ENCODE measurements at regions not wholly inside any gene's neighbourhood (a gene's known extent, or its start where the extent isn't known, plus 50 kb on each side); places are given as distances from the start of the nearest gene placed in this dataset.

DNA sequence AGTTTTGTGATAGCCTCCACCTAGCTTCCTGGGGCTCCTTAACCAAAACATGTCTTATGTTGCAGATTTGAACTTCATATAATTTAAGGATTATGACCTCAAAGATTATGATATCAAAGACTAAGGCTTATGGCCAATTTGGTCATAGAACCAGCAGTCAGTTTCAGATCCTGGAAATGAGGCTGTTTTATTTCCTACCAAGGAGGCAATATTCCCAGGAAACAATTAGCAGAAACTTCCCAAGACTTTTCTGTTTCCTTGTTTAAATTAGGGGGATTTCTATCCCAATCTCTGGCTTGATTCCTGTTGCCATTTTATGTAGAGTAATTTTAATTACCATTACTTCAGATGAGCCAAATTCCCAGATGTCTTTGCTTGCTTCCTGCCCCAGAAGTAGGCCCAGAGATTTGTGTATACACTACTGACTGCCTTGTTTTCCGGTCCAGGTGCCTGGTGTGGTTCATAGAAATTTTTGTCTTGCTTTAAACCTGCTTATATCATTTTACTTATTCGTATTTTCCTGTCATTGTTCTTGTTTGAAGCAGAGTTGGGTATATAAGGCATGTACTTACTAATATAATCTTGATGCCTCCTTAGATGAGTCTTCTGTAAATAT, 119.2 kb upstream of the TMEM170B start:
- no peak for TF ChIP-seq RARB (CRISPR knock-in tag; IDR thresholded peaks at IDR 0.05)
- TF ChIP-seq, protein P1, sequence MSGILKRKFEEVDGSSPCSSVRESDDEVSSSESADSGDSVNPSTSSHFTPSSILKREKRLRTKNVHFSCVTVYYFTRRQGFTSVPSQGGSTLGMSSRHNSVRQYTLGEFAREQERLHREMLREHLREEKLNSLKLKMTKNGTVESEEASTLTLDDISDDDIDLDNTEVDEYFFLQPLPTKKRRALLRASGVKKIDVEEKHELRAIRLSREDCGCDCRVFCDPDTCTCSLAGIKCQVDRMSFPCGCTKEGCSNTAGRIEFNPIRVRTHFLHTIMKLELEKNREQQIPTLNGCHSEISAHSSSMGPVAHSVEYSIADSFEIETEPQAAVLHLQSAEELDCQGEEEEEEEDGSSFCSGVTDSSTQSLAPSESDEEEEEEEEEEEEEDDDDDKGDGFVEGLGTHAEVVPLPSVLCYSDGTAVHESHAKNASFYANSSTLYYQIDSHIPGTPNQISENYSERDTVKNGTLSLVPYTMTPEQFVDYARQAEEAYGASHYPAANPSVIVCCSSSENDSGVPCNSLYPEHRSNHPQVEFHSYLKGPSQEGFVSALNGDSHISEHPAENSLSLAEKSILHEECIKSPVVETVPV (CRISPR knock-in tag; IDR thresholded peaks at IDR 0.05) = no peak
- TF ChIP-seq ZNF565 (CRISPR knock-in tag; conservative IDR thresholded peaks at IDR 0.05; ENCODE audit: low read depth) = no peak
- TF ChIP-seq, protein P2, sequence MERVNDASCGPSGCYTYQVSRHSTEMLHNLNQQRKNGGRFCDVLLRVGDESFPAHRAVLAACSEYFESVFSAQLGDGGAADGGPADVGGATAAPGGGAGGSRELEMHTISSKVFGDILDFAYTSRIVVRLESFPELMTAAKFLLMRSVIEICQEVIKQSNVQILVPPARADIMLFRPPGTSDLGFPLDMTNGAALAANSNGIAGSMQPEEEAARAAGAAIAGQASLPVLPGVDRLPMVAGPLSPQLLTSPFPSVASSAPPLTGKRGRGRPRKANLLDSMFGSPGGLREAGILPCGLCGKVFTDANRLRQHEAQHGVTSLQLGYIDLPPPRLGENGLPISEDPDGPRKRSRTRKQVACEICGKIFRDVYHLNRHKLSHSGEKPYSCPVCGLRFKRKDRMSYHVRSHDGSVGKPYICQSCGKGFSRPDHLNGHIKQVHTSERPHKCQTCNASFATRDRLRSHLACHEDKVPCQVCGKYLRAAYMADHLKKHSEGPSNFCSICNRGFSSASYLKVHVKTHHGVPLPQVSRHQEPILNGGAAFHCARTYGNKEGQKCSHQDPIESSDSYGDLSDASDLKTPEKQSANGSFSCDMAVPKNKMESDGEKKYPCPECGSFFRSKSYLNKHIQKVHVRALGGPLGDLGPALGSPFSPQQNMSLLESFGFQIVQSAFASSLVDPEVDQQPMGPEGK (CRISPR knock-in tag; IDR thresholded peaks at IDR 0.05; ENCODE audit: borderline replicate concordance) = no peak
- no peak for TF ChIP-seq OSR1 (CRISPR knock-in tag; IDR thresholded peaks at IDR 0.05)
- TF ChIP-seq GLIS3 (CRISPR knock-in tag; IDR thresholded peaks at IDR 0.05) = no peak
- TF ChIP-seq, protein P3, sequence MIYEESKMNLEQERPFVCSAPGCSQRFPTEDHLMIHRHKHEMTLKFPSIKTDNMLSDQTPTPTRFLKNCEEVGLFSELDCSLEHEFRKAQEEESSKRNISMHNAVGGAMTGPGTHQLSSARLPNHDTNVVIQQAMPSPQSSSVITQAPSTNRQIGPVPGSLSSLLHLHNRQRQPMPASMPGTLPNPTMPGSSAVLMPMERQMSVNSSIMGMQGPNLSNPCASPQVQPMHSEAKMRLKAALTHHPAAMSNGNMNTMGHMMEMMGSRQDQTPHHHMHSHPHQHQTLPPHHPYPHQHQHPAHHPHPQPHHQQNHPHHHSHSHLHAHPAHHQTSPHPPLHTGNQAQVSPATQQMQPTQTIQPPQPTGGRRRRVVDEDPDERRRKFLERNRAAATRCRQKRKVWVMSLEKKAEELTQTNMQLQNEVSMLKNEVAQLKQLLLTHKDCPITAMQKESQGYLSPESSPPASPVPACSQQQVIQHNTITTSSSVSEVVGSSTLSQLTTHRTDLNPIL (CRISPR knock-in tag; IDR thresholded peaks at IDR 0.05; ENCODE audit: low read depth) = no peak
- no peak for TF ChIP-seq ZFP3 (CRISPR knock-in tag; IDR thresholded peaks at IDR 0.05)
- TF ChIP-seq CSDC2 (CRISPR knock-in tag; IDR thresholded peaks at IDR 0.05) = no peak
